ENCODE measurements at regions not wholly inside any gene's neighbourhood (a gene's known extent, or its start where the extent isn't known, plus 50 kb on each side); places are given as distances from the start of the nearest gene placed in this dataset.

- no peak overlapping the region for H2BK12ac ChIP-seq (ENCODE audit: low read depth, low read length)
- H3K27me3 ChIP-seq (replicated peaks in 1 of 4; ENCODE audit: control insufficient read depth in 3 of 4, extremely low read depth in 1 of 4, insufficient read depth in 3 of 4, low read length in 3 of 4): no peaks in the 10 kb centered on the region
- H3K4me2 ChIP-seq (ENCODE audit: insufficient read depth in 1 of 2, low read depth in 2 of 2, low read length in 2 of 2): no peak overlapping the region
- CTCF ChIA-PET (ENCODE audit: partially characterized antibody): interaction anchor here (0.7 kb wide), 1 partner anchor 1787 kb away, joined by 3 read pairs; no protein-coding TSS in a partner anchor
- no peak overlapping the region for H4K8ac ChIP-seq (ENCODE audit: extremely low read depth, insufficient read depth, low read length)
- no peak overlapping the region for H2AFZ ChIP-seq (ENCODE audit: low read length)
- H3K79me2 ChIP-seq (ENCODE audit: control insufficient read depth in 1 of 2, insufficient read depth in 2 of 2, low read length in 2 of 2): no peaks in the 10 kb centered on the region
- POLR2A ChIA-PET (ENCODE audit: partially characterized antibody): no interaction called here
- H3K18ac ChIP-seq (ENCODE audit: extremely low read depth, low read length): no peak overlapping the region
- no peak overlapping the region for H2BK120ac ChIP-seq (replicated peaks; ENCODE audit: low read depth, low read length)
- H4K20me1 ChIP-seq (replicated peaks in 1 of 2; ENCODE audit: control insufficient read depth in 1 of 2, insufficient read depth in 2 of 2, low read length in 2 of 2): no peaks in the 10 kb centered on the region
- H2BK15ac ChIP-seq (ENCODE audit: low read length): no peak overlapping the region
- H3K9me3 ChIP-seq (ENCODE audit: insufficient read depth in 2 of 2, low read depth in 1 of 2, low read length in 1 of 2): no peaks in the 10 kb centered on the region
- no peak overlapping the region for H3K56ac ChIP-seq (replicated peaks; ENCODE audit: insufficient read length, low read depth, low read length)
- no peak overlapping the region for H3K23ac ChIP-seq (ENCODE audit: insufficient read length)
- H3K27ac ChIP-seq (ENCODE audit: low read depth, low read length): no peak overlapping the region
- no peaks in the 10 kb centered on the region for H3K23me2 ChIP-seq (ENCODE audit: low read depth, low read length)
- no peak overlapping the region for H3K4me3 ChIP-seq (ENCODE audit: extremely low read depth in 1 of 4, insufficient read depth in 2 of 4, low read depth in 3 of 4, low read length in 4 of 4)
- no peak overlapping the region for H3K14ac ChIP-seq (ENCODE audit: insufficient read length)
- no peak overlapping the region for H3K4ac ChIP-seq (replicated peaks; ENCODE audit: insufficient read length, low read depth, low read length)
- no peak overlapping the region for H3K9ac ChIP-seq (replicated peaks in 1 of 4; ENCODE audit: extremely low read depth in 1 of 4, low read depth in 3 of 4, low read length in 3 of 4)
- H2BK20ac ChIP-seq (ENCODE audit: low read length): no peak overlapping the region
- no peak overlapping the region for H2BK5ac ChIP-seq (ENCODE audit: low read depth, low read length)
- H2AK5ac ChIP-seq (ENCODE audit: low read depth, low read length): no peak overlapping the region
- FAIRE-seq (no peak), DNase-seq (ENCODE audit: low read depth in 1 of 2, low spot score in 2 of 2) (no peak)
- H3K79me1 ChIP-seq (ENCODE audit: low read depth, low read length): no peaks in the 10 kb centered on the region
- no peak overlapping the region for H4K5ac ChIP-seq (ENCODE audit: insufficient read length, low read depth, low read length)
- no peaks in the 10 kb centered on the region for H3K4me1 ChIP-seq (replicated peaks in 1 of 4; ENCODE audit: control insufficient read depth in 3 of 4, insufficient read depth in 4 of 4, low read length in 3 of 4)
- no peaks in the 10 kb centered on the region for H3K36me3 ChIP-seq (ENCODE audit: control insufficient read depth in 2 of 4, insufficient read depth in 4 of 4, low read length in 3 of 4)
- no peak overlapping the region for H4K91ac ChIP-seq (replicated peaks; ENCODE audit: insufficient read length, low read length)
- TF ChIP-seq GTF2F1 (IDR thresholded peaks at IDR 0.05; ENCODE audit: borderline replicate concordance, low read depth, low read length) (no peak), BCL11A (IDR thresholded peaks at IDR 0.05; ENCODE audit: low read depth in 2 of 2, low read length in 2 of 2) (no peak), PHF8 (conservative IDR thresholded peaks at IDR 0.05; ENCODE audit: low read depth, low read length) (no peak), CEBPB (IDR thresholded peaks at IDR 0.05; ENCODE audit: low read depth, low read length) (no peak), SAP30 (IDR thresholded peaks at IDR 0.05; ENCODE audit: insufficient read depth, insufficient replicate concordance, low read length) (no peak), TAF1 (IDR thresholded peaks at IDR 0.05; ENCODE audit: low read depth, low read length) (no peak), CHD2 (IDR thresholded peaks at IDR 0.05; ENCODE audit: low read length) (no peak), RXRA (IDR thresholded peaks at IDR 0.05; ENCODE audit: insufficient read depth, low read depth, low read length) (no peak)
These were observed 1117.6 kb upstream of the DDX18 start for GRCh38 chr2:116696903-116697302.
